Lower leg skin (tissue), 3 donors: ENCODE measurements at regions not wholly inside any gene's neighbourhood (a gene's known extent, or its start where the extent isn't known, plus 50 kb on each side); places are given as distances from the start of the nearest gene placed in this dataset.

ENCODE experiments used
- CTCF ChIP-seq, 3 donors: fragments of 450-650 bp; IDR thresholded peaks; one replicate each; pipeline ENCODE4 v1.5.1; 2016; ENCODE audit warnings: antibody characterized with exemption in 3 of 3, mild to moderate bottlenecking in 3 of 3, moderate library complexity in 2 of 3
- POLR2A ChIP-seq, 2 donors: fragments of 450-650 bp; IDR thresholded peaks; one replicate each; pipeline ENCODE4 v1.6.1; 2016 to 2017; ENCODE audit warnings: antibody characterized with exemption in 2 of 2, mild to moderate bottlenecking in 1 of 2, moderate library complexity in 1 of 2

- no peak for TF ChIP-seq POLR2A (IDR thresholded peaks at IDR 0.05)
- TF ChIP-seq CTCF (IDR thresholded peaks at IDR 0.05), result no peak
Observed at GRCh38 chr11:13209379-13209778, 68.2 kb upstream of the BMAL1 start.
